Right cardiac atrium (tissue), 5 donors: ENCODE measurements at regions not wholly inside any gene's neighbourhood (a gene's known extent, or its start where the extent isn't known, plus 50 kb on each side); places are given as distances from the start of the nearest gene placed in this dataset.
A peak's percentile ranks its signal among the peaks of the same experiment; 100 is the strongest.
"Not testable (repeated sequence)": the region's sequence is repeated elsewhere in the genome, so short reads cannot be mapped to it uniquely, and the experiment has no call there.

Experiments
- ATAC-seq, 2 donors: fragments of 200-7000 bp; cut with Tn5 transposase; one replicate each; pipeline versions ENCODE4 v1.8.0 to v1.9.1; 2020; ENCODE audit warnings: moderate library complexity in 2 of 2, mild to moderate bottlenecking in 1 of 2
- DNase-seq, 3 donors: peaks; one replicate each; pipeline ENCODE4 v3.0.0-alpha.2; 2020
- H3K27ac ChIP-seq: one replicate; pipeline ENCODE4 v1.5.1; 2013; ENCODE audit warnings: mild to moderate bottlenecking, low read length, control low read depth, moderate library complexity
- H3K27me3 ChIP-seq: one replicate; pipeline ENCODE4 v1.6.1; 2013; ENCODE audit not compliant: control insufficient read depth, insufficient read depth
- H3K4me1 ChIP-seq: one replicate; pipeline ENCODE4 v1.6.1; 2013; ENCODE audit warnings: low read length; ENCODE audit not compliant: control insufficient read depth, insufficient read depth
- H3K4me3 ChIP-seq: one replicate; pipeline ENCODE4 v1.5.1; 2013; ENCODE audit warnings: low read length, control low read depth
- H3K9me3 ChIP-seq: one replicate; pipeline ENCODE4 v1.6.1; 2013; ENCODE audit warnings: low read length; ENCODE audit not compliant: control insufficient read depth
- WGBS: extraction: QIAGEN DNeasy Blood & Tissue Kit; methylation state at CpG from one replicate; pipeline ENCODE4 v1.1.7; 2013; 5-methylcytosine and 5-hydroxymethylcytosine counted together
- intact Hi-C, 4 donors: fragments of 100-400 bp; cut with DNase I; formaldehyde crosslinking; loops; one replicate each; pipeline versions ENCODE4 v1.11.0 to v1.14.0; 2022 to 2023
- donor health status: healthy with polysubstance abuse.
- donor health status: DM: no; HTN: yes; CAD: no.
- donor health status: DM: no; HTN: no; CAD: no.
- donor health status: DM: no; HTN: yes; CAD: no; lungs with severe emphysema.
- donor health status: DM: yes; HTN: yes; CAD: no.

DNA sequence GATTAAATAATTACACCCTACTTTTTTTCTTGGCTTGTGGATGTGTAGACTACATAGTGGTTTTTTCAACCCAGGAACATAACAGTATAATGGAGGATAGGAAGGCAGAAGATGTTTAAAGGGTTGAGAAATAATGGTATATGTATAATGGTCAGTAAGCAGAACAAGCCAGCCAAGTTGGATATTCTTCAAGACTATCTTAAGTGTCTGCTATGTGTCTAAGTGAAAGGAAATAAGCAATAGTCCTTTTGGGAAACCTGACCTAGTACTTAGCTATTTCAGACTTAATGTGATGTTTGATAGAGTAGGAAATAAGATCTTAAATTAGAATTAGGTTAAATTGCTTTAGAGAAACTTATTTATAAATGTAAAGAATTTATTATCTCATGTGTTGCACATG, 85.7 kb downstream of the PTPDC1 start:
- H3K27ac ChIP-seq: no peak overlapping the region
- H3K4me3 ChIP-seq: peak overlapping the region; percentile 27
- ATAC-seq: no peak
- DNase-seq: no peak
- intact Hi-C loops: no loop called here
- H3K27me3 ChIP-seq: no peaks in the 10 kb centered on the region
- H3K4me1 ChIP-seq: peaks cover 11% of the 10 kb centered on the region
- H3K9me3 ChIP-seq: no peaks in the 10 kb centered on the region

- H3K27ac ChIP-seq: no peak overlapping the region
- WGBS: 62% methylated on average over 3 of the region's 3 CpGs
Measured at GRCh38 chr9:94173632-94174031, 85.5 kb upstream of the ZNF169 start.

GRCh38 chr9:94174164-94174563, 84.9 kb upstream of the ZNF169 start:
- no peak overlapping the region for H3K4me3 ChIP-seq
- intact Hi-C loops: no loop called here
- H3K4me1 ChIP-seq: peaks cover 12% of the 10 kb centered on the region
- ATAC-seq (no peak), DNase-seq (no peak)
- H3K27me3 ChIP-seq: no peaks in the 10 kb centered on the region
- 47% methylated on average over 1 of the region's 1 CpG for WGBS
- no peaks in the 10 kb centered on the region for H3K9me3 ChIP-seq
- H3K27ac ChIP-seq: no peak overlapping the region

More at GRCh38 chr9:94173632-94174031, 85.5 kb upstream of the ZNF169 start:
- ATAC-seq (peak in 1 of 2 donors; percentile 17), DNase-seq (no peak)
- no peaks in the 10 kb centered on the region for H3K27me3 ChIP-seq
- intact Hi-C loops: no loop called here
- no peaks in the 10 kb centered on the region for H3K9me3 ChIP-seq
- H3K4me3 ChIP-seq: no peak overlapping the region
- peaks cover 13% of the 10 kb centered on the region for H3K4me1 ChIP-seq

GRCh38 chr9:94175669-94176068, 83.4 kb upstream of the ZNF169 start:
- H3K4me3 ChIP-seq: no peak overlapping the region
- peaks cover 12% of the 10 kb centered on the region for H3K4me1 ChIP-seq
- H3K27me3 ChIP-seq: no peaks in the 10 kb centered on the region
- no peak for DNase-seq
- ATAC-seq: peak in 1 of 2 donors; percentile 48
- intact Hi-C loops: no loop called here
- H3K9me3 ChIP-seq: no peaks in the 10 kb centered on the region
- 26% methylated on average over 5 of the region's 5 CpGs for WGBS
- no peak overlapping the region for H3K27ac ChIP-seq

- intact Hi-C loops: no loop called here
- no peaks in the 10 kb centered on the region for H3K9me3 ChIP-seq
- no peak overlapping the region for H3K27ac ChIP-seq
- H3K27me3 ChIP-seq: no peaks in the 10 kb centered on the region
- H3K4me1 ChIP-seq: peaks cover 9% of the 10 kb centered on the region
- no peak overlapping the region for H3K4me3 ChIP-seq
- DNase-seq: no peak
- no peak for ATAC-seq
Measured at GRCh38 chr9:94176608-94177007, 82.5 kb upstream of the ZNF169 start.

- WGBS: 83% methylated on average over 2 of the region's 2 CpGs
- Histone ChIP-seq H3K4me1 (peaks cover 6% of the 10 kb centered on the region), H3K4me3 (no peak overlapping the region), H3K27ac (no peak overlapping the region), H3K9me3 (no peaks in the 10 kb centered on the region), H3K27me3 (no peaks in the 10 kb centered on the region)
- ATAC-seq (no peak), DNase-seq (no peak)
- intact Hi-C loops: no loop called here
Measured at GRCh38 chr9:94178927-94179326, 80.2 kb upstream of the ZNF169 start.

GRCh38 chr9:94181408-94182181, 77.5 kb upstream of the ZNF169 start:
- peak; percentile 40 to 47 for ATAC-seq
- no peaks in the 10 kb centered on the region for H3K9me3 ChIP-seq
- intact Hi-C loops: no loop called here
- H3K27ac ChIP-seq: peak overlapping the region; percentile 19
- 53% methylated on average over 8 of the region's 8 CpGs for WGBS
- no peaks in the 10 kb centered on the region for H3K27me3 ChIP-seq
- no peak for DNase-seq
- no peak overlapping the region for H3K4me3 ChIP-seq
- peaks cover 2% of the 10 kb centered on the region for H3K4me1 ChIP-seq

GRCh38 chr9:94182532-94182931, 76.6 kb upstream of the ZNF169 start:
- Histone ChIP-seq H3K27ac (no peak overlapping the region), H3K9me3 (no peaks in the 10 kb centered on the region), H3K27me3 (no peaks in the 10 kb centered on the region), H3K4me3 (no peak overlapping the region), H3K4me1 (no peaks in the 10 kb centered on the region)
- ATAC-seq (peak; percentile 23 to 48), DNase-seq (no peak)
- WGBS: 90% methylated on average over 3 of the region's 3 CpGs
- intact Hi-C loops: no loop called here

- no peaks in the 10 kb centered on the region for H3K4me1 ChIP-seq
Measured at GRCh38 chr9:94183240-94183999, 75.7 kb upstream of the ZNF169 start.

DNA sequence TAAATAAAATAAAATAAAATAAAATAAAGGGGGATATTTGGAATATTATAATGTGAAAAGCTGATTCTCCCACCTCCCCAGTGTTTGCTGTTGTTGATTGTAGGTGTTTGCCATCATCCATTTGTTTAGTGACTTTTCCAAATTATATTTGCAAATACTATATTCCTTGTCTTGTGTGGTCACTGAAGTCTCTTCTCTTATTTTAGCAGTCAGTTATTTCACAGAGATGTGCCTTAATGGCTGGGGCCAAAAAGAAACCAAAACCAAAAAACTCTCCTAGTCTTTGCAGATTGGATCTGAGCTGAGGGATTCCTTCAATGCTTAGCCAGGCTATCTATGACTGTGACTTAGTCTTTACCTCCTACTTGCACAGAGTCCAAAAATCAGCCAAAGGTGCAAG, 70.9 kb upstream of the ZNF169 start:
- ATAC-seq (no peak), DNase-seq (no peak)
- Histone ChIP-seq H3K27me3 (no peaks in the 10 kb centered on the region), H3K9me3 (no peaks in the 10 kb centered on the region), H3K4me1 (no peaks in the 10 kb centered on the region), H3K4me3 (no peak overlapping the region), H3K27ac (no peak overlapping the region)
- intact Hi-C loops: no loop called here

More at GRCh38 chr9:94183240-94183999, 75.7 kb upstream of the ZNF169 start:
- no peak overlapping the region for H3K4me3 ChIP-seq
- 78% methylated on average over 5 of the region's 5 CpGs for WGBS
- H3K27me3 ChIP-seq: no peaks in the 10 kb centered on the region
- H3K9me3 ChIP-seq: no peaks in the 10 kb centered on the region
- H3K27ac ChIP-seq: no peak overlapping the region
- ATAC-seq (peak in 1 of 2 donors; percentile 12), DNase-seq (no peak)
- intact Hi-C loops: no loop called here

DNA sequence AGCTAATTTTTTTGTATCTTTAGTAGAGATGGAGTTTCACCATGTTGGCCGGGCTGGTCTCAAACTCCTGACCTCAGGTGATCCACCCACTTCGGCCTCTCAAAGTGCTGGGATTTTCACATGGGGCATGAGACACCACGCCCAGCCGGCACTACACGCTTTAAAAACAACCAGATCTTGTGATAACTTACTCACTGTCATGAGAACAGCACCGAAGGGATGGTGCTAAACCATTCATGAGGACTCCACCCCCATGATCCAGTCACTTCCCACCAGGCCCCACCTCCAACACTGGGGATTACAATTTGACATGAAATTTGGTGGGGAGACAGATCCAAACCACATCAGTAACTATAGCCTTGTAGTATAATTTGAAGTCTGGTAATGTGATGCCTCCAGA, 67.4 kb upstream of the ZNF169 start:
- intact Hi-C loops, H3K27ac ChIP-seq, H3K9me3 ChIP-seq, H3K4me3 ChIP-seq, H3K27me3 ChIP-seq, ATAC-seq, H3K4me1 ChIP-seq, DNase-seq: not testable (repeated sequence)
- 98% methylated on average over 6 of the region's 6 CpGs for WGBS
